ENCODE measurements at regions not wholly inside any gene's neighbourhood (a gene's known extent, or its start where the extent isn't known, plus 50 kb on each side); places are given as distances from the start of the nearest gene placed in this dataset.
A peak's percentile ranks its signal among the peaks of the same experiment; 100 is the strongest.
"Not testable (repeated sequence)": the region's sequence is repeated elsewhere in the genome, so short reads cannot be mapped to it uniquely, and the experiment has no call there.

DNA sequence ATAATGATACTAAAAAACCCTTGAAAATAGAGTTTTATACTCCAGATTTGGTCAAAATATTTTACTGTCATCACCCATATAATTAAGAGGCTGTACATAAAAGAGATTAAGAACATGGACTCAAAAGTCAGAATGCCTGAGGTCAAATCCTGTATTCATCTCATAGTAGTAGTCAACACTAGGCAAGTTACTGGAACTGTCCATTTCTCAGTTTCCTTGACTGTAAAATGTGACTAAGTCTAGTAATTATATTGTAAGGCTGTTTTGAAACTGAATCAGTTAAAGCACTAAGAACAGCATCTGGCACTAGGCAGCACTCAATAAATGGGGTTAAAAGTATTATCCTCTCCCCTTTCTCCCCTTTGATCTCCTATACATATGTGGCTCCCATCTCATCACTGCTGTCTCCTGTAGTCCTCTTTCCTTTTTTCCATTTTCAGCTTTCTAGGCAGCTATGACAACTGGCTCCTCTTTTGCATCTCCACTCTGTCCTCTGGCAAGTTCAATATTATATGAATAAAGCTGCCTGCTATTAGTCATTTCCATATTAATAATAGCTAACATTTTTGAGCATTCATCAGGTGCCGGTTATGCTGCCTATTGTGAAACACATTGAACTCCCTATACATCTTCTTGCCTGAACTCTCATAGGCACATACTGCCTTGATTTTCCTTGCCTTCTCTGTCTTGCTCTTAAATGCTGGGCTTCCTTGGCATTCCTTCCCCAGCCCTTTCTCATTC lies 185.8 kb upstream of the NREP start:
- DNase-seq (ENCODE audit: low spot score) = no peak

DNA sequence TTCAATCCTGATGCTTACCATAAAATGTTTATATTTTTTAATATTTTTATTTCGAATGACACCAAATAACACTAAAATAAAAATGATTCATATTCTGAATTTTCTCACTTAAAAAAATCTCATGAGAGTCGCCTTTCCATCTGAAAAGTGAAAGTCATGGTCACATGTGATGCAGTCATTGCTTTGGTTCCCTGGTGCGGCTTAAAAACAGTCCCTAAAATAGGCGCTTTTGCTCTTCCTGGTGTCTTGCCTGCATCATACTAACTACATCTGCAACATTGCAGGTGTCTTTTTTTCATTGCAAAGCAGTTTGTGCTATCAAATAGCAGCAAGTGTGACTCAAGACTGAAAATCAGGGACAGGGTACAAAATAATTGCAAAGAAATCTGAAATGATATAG lies 185.2 kb upstream of the NREP start:
- DNase-seq (ENCODE audit: low spot score) = no peak

- no peak for DNase-seq (ENCODE audit: low spot score)
These were observed 180.1 kb upstream of the NREP start for GRCh38 chr5:111937094-111937493.

DNA sequence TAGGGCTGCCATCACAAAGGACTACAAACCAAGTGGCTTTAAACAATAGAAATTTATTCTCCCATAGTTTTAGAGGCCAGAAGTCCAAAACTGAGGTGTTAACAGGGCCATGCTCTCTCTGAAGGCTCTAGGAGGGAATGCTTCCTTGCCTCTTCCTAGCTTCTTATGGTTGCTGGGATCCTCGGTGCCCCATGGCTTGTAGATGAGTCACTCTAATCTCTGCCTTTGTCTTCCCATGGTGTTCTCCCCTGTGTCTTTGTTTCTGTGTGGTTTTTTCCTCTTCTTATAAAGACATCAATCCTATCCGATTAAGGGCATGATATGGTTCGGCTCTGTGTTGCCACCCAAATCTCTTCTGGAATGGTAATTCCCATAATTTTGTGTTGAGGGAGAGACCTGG lies 178.8 kb upstream of the NREP start:
- DNase-seq (ENCODE audit: low spot score) = no peak

- DNase-seq (ENCODE audit: low spot score) = no peak
These were observed 178.0 kb upstream of the NREP start for GRCh38 chr5:111935009-111935408.

- DNase-seq (ENCODE audit: low spot score) = no peak
These were observed 177.5 kb upstream of the NREP start for GRCh38 chr5:111934511-111934910.

DNA sequence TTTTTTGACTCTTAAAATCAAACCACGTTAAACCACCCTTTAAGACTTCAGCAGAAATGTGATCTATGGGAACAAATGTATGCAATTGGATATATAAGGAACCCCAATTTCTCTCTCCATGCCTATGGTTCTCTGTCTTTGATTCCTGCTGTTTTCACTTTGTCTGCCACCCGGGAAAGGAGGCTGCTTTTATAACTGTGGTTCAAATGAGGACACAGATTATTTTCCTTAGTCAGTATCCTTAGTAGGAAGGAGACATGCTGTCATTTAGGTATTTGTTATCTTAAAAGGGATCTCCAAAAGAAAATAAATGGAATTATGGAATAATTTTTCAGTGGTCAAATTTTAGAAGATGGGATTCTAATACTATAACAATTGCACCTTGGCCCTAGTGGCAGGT lies 176.1 kb upstream of the NREP start:
- no peak for DNase-seq (ENCODE audit: low spot score)

- DNase-seq (ENCODE audit: low spot score) = no peak
These were observed 175.6 kb upstream of the NREP start for GRCh38 chr5:111932628-111933027.

DNA sequence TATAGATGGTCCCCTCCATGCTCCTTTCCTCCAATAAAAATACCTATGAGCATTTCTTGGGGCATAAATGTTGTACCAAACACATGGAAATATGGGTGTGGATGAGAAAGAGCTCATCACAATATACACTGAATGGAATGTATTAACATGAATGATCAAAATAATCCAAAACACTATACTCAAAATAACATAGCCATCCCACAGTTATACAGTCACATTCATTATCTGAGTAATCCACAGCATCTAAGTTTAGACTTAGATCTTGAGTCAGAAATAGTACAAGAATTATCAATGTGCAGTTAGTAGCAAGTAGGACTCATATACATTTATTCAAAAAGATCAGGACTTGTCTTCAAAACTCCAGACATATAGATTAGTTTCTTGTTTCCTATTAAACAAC lies 175.2 kb upstream of the NREP start:
- DNase-seq (ENCODE audit: low spot score) = peak; percentile 7

- no peak for DNase-seq (ENCODE audit: low spot score)
These were observed 174.7 kb upstream of the NREP start for GRCh38 chr5:111931655-111932054.

DNA sequence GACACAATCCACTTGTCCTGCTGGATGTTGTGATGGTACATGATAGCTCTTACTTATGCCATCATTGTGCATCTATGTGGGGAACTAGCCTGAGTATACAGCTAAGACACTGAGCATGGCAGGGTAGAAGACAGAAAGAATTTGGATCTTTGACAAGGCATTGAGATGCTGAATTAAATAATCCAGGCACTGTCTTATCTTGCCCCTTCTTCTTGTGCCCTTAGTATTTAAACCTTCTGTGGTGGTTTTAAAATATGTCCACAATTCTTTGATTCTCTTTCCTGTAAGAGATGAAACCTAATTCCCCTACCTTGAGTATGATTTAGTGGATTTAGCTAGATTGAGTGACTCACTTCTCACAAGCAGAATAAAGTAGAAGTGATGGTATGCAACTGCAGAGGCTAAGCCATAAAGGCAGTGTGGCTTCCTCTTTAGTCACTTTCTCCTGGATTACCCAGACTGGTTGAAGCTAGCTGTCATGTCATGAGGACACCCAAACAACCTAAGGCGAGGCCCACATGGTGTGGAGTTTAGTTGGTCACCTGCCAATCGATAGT lies 174.0 kb upstream of the NREP start:
- DNase-seq (ENCODE audit: low spot score) = no peak

DNA sequence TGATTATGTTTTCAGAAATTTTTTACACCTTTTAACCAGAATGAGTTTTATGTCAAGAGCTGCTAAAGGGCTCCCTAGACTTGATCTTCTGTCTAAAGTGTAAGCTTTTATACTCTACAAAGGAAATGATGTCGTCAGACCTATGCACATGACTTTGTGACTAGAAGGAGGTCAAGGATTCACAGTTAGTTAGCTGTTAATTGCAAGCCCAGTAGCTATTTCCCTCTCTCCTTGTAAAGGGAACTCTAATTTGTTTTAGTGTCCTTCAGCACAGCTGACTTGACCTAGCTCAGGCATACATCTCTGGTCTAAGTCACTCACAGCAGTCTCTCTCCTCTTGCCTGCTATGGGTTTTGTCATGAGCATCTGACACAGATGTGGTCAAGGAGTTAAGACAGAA lies 173.5 kb upstream of the NREP start:
- no peak for DNase-seq (ENCODE audit: low spot score)

- no peak for DNase-seq (ENCODE audit: low spot score)
These were observed 172.9 kb upstream of the NREP start for GRCh38 chr5:111929867-111930266.

DNA sequence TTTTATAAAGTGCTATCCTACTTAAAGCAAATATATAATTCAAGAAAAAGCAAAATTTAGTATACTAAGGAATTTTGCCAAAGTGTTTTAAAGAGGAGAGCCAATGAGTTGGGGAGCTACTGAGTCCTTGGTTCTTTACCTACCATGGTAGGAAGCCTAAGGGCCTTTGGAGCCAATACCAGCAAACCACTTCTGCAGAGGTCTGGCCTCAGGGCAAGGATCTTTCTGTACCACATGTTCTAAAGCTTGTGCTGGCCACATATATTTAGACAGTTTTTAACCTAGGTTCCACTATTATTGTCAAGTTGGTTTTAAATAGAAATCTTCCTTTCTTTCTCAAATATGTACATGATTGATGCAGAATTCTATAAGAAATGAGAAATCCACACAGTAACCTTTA lies 172.3 kb upstream of the NREP start:
- no peak for DNase-seq (ENCODE audit: low spot score)

- no peak for DNase-seq (ENCODE audit: low spot score)
These were observed 171.5 kb upstream of the NREP start for GRCh38 chr5:111928511-111928910.

DNA sequence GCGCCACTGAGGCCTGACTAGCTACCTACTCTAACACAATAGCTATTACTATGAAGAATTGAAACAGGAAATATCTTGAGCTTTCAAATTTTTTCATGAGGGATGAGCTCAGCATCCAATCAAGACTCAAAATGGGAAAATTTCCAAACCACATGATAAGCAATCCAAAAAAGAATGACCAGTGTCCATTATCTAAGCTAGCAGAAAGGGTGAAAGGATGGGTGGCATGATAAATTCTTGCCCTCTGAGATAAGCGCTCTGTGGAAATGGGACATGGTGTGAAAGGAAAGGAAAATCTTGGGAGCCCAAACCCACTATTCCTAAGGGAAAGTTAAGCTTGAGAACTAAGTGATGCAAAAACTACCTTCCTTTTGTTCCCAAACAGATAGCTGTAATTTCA lies 170.2 kb upstream of the NREP start:
- DNase-seq (ENCODE audit: low spot score) = no peak

GRCh38 chr5:111926026-111926425 lies 169.0 kb upstream of the NREP start:
- no peak for DNase-seq (ENCODE audit: low spot score)

- DNase-seq (ENCODE audit: low spot score) = no peak
These were observed 165.3 kb upstream of the NREP start for GRCh38 chr5:111922344-111922743.

GRCh38 chr5:111921691-111922090 lies 164.7 kb upstream of the NREP start:
- not testable (repeated sequence) for DNase-seq (ENCODE audit: low spot score)

- DNase-seq (ENCODE audit: low spot score) = no peak
These were observed 158.1 kb upstream of the NREP start for GRCh38 chr5:111914966-111915636.

GRCh38 chr5:111902436-111902835 lies 145.4 kb upstream of the NREP start:
- DNase-seq (ENCODE audit: low spot score) = no peak

DNA sequence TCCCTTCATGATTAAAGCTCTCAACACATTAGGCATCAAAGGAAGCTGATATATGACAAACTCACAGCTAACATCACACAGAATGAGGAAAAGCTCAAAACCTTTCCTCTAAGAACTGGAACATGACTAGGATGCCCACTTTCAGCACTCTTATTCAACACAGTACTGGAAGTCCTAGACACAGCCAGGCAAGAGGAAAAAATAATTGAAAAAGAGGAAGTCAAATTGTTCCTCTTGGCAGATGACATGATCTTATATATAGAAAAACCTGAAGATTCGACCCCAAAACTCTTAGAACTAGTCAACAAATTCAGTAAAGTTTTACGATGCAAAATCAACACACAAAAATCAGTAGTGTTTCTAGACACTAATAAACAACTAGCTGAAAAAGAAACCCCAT lies 144.3 kb upstream of the NREP start:
- no peak for DNase-seq (ENCODE audit: low spot score)

- no peak for DNase-seq (ENCODE audit: low spot score)
These were observed 136.0 kb upstream of the NREP start for GRCh38 chr5:111892949-111893348.

DNA sequence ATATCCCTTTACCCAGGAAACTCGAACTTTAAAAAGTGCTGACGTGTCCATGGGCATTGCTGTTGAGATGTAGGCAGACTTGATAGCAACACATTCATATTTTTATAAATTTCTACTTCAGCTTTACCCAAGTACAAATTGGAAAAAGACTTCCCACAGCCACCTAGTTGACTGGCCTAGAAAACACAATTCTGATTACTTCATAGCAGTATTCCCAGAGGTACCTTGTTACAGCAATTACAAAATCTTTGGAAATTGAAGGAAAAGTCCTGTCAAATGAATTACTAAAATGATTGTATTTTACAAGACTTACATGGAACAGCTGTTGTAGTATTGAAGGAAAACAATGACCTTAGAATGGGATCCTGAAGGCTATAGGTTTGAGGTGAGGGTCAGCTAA lies 130.7 kb upstream of the NREP start:
- no peak for DNase-seq (ENCODE audit: low spot score)
